ENCODE measurements at regions not wholly inside any gene's neighbourhood (a gene's known extent, or its start where the extent isn't known, plus 50 kb on each side); places are given as distances from the start of the nearest gene placed in this dataset.

- TF ChIP-seq CTCF (IDR thresholded peaks at IDR 0.05) (no peak), POLR2A (IDR thresholded peaks at IDR 0.05) (no peak)
Measured at GRCh38 chr15:47548231-47548630, 169.1 kb upstream of the SEMA6D start.

Measured in esophagus squamous epithelium (tissue), 4 donors.